ENCODE measurements at regions not wholly inside any gene's neighbourhood (a gene's known extent, or its start where the extent isn't known, plus 50 kb on each side); places are given as distances from the start of the nearest gene placed in this dataset.
"Not testable (repeated sequence)": the region's sequence is repeated elsewhere in the genome, so short reads cannot be mapped to it uniquely, and the experiment has no call there.

- TF ChIP-seq RERE (CRISPR knock-in tag; IDR thresholded peaks at IDR 0.05; ENCODE audit: low read depth) (no peak), TFDP1 (CRISPR knock-in tag; IDR thresholded peaks at IDR 0.05; ENCODE audit: borderline replicate concordance) (no peak), STAG1 (CRISPR knock-in tag; IDR thresholded peaks at IDR 0.05) (peak; percentile 23; the same call in 1 of the 2 replicates), TBX2 (CRISPR knock-in tag; IDR thresholded peaks at IDR 0.05; ENCODE audit: borderline replicate concordance) (no peak), CHD4 (IDR thresholded peaks at IDR 0.05; ENCODE audit: borderline replicate concordance, low read length) (no peak), CTCF (CRISPR knock-in tag; IDR thresholded peaks at IDR 0.05) (peak; percentile 45), ZC3H4 (CRISPR knock-in tag; IDR thresholded peaks at IDR 0.05; ENCODE audit: borderline replicate concordance) (no peak), SMC3 (IDR thresholded peaks at IDR 0.05; ENCODE audit: low read length) (peak; percentile 17; the same call in 1 of the 2 replicates), ZNF136 (CRISPR knock-in tag; IDR thresholded peaks at IDR 0.05; ENCODE audit: low read depth) (no peak), ZZZ3 (CRISPR knock-in tag; IDR thresholded peaks at IDR 0.05; ENCODE audit: borderline replicate concordance) (no peak), ARID2 (CRISPR knock-in tag; IDR thresholded peaks at IDR 0.05; ENCODE audit: borderline replicate concordance) (no peak)
These were observed 158.4 kb downstream of the TENT5D start (continued) for GRCh38 chrX:80578517-80579105.

GRCh38 chrX:80590992-80591391 is 170.7 kb downstream of the TENT5D start:
- in situ Hi-C loops (cut with HindIII; ENCODE audit: extremely low pct_ligation_motif_present, low pct_unique_long_range_greater_than_20kb); H3K4me1 ChIP-seq (ENCODE audit: insufficient read depth, low read length); H4K20me1 ChIP-seq (ENCODE audit: insufficient read depth, low read length); H3K79me2 ChIP-seq (ENCODE audit: insufficient read depth, low read length); H3K4me2 ChIP-seq (ENCODE audit: low read depth, low read length); H3K9ac ChIP-seq (ENCODE audit: insufficient read depth, low read depth, low read length); H2AFZ ChIP-seq (ENCODE audit: low read length); BruUV-seq (replicated peaks); FAIRE-seq; CTCF ChIA-PET (ENCODE audit: low intra/inter-chr PET ratio, low total read pairs); H3K27me3 ChIP-seq (ENCODE audit: control insufficient read depth in 1 of 2, insufficient read depth in 2 of 2, low read length in 2 of 2); DNase-seq (ENCODE audit: low spot score); POLR2A ChIA-PET; H3K4me3 ChIP-seq (replicated peaks in 1 of 3; ENCODE audit: insufficient read depth in 1 of 3, low read depth in 2 of 3, low read length in 3 of 3); intact Hi-C loops (cut with micrococcal nuclease; ENCODE audit: unreplicated experiment); ATAC-seq; H3K36me3 ChIP-seq (replicated peaks in 1 of 2; ENCODE audit: control insufficient read depth in 1 of 2, insufficient read depth in 2 of 2, low read length in 2 of 2); H3K9me3 ChIP-seq (ENCODE audit: low read length); H3K27ac ChIP-seq (ENCODE audit: extremely low read length, insufficient read depth, low read length): not testable (repeated sequence)
- no CpG with 5 or more reads among the region's 30 CpGs for WGBS (ENCODE audit: low lambda C conversion rate)
